ENCODE measurements at regions not wholly inside any gene's neighbourhood (a gene's known extent, or its start where the extent isn't known, plus 50 kb on each side); places are given as distances from the start of the nearest gene placed in this dataset.

GRCh38 chr5:89988129-89988810 lies 421.3 kb downstream of the CETN3 start:
- DNase-seq (ENCODE audit: extremely low spot score) = no peak
- no peak overlapping the region for H3K4me3 ChIP-seq (ENCODE audit: low read depth, low read length)
- no peaks in the 10 kb centered on the region for H3K4me1 ChIP-seq (ENCODE audit: insufficient read depth)
- H3K27ac ChIP-seq (ENCODE audit: low read depth) = no peak overlapping the region
- 78% methylated on average over 5 of the region's 5 CpGs for WGBS
- H3K36me3 ChIP-seq (ENCODE audit: insufficient read depth) = no peaks in the 10 kb centered on the region

GRCh38 chr5:89983216-89983615 lies 426.3 kb downstream of the CETN3 start:
- Histone ChIP-seq H3K4me1 (ENCODE audit: insufficient read depth) (no peaks in the 10 kb centered on the region), H3K27ac (ENCODE audit: low read depth) (no peak overlapping the region), H3K4me3 (ENCODE audit: low read depth, low read length) (no peak overlapping the region), H3K36me3 (ENCODE audit: insufficient read depth) (no peaks in the 10 kb centered on the region)
- DNase-seq (ENCODE audit: extremely low spot score) = no peak
- 83% methylated on average over 5 of the region's 5 CpGs for WGBS

DNA sequence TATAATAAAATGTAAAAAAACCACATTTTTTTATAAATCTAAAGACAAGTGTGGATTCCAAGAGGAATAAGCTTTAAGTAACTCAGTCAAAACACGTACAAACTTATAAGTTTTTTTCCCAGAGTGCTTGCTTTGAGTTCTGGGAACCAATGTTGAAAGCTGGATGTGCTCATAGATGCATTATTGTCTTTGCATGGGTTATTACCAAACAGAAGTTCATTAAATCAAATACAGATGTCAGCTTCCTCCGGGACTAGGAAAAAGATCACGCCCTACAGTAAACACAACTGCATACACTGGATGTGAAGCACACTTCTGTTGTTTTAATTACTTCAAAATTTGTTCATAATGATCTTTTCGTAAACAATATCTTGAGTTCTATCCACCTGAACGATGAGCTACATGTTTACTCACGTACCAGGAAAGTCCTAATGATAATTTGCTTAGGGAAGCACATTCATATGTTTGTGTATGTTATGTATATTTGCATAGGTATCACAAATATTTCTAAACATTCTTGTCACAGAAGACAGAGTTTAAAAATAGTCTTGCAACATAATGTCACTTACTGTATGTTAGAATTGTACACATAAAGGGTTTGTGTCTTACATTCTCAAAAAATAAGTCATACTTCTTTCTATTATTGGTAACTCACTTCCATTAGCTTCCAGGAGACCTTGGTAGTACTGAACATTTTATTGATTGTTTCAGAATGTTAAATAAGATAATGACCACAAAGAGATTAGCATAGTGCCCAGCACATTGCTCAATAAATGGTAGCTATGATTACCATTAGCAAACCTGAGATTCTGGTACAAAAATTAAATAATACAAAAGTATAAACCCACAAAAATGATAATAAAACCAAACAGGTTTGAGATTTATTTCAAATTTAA lies 427.4 kb downstream of the CETN3 start:
- Histone ChIP-seq H3K4me3 (ENCODE audit: low read depth, low read length) (no peak overlapping the region), H3K4me1 (ENCODE audit: insufficient read depth) (no peaks in the 10 kb centered on the region), H3K27ac (ENCODE audit: low read depth) (no peak overlapping the region), H3K36me3 (ENCODE audit: insufficient read depth) (no peaks in the 10 kb centered on the region)
- WGBS = 73% methylated on average over 6 of the region's 6 CpGs
- no peak for DNase-seq (ENCODE audit: extremely low spot score)

GRCh38 chr5:89981021-89981420 lies 428.5 kb downstream of the CETN3 start:
- Histone ChIP-seq H3K27ac (ENCODE audit: low read depth) (no peak overlapping the region), H3K4me1 (ENCODE audit: insufficient read depth) (no peaks in the 10 kb centered on the region), H3K36me3 (ENCODE audit: insufficient read depth) (no peaks in the 10 kb centered on the region), H3K4me3 (ENCODE audit: low read depth, low read length) (no peak overlapping the region)
- WGBS = 60% methylated on average over 2 of the region's 2 CpGs
- DNase-seq (ENCODE audit: extremely low spot score) = no peak

- Histone ChIP-seq H3K4me3 (ENCODE audit: low read depth, low read length) (no peak overlapping the region), H3K36me3 (ENCODE audit: insufficient read depth) (peaks cover 2% of the 10 kb centered on the region), H3K4me1 (ENCODE audit: insufficient read depth) (no peaks in the 10 kb centered on the region), H3K27ac (ENCODE audit: low read depth) (no peak overlapping the region)
- no peak for DNase-seq (ENCODE audit: extremely low spot score)
- 88% methylated on average over 2 of the region's 2 CpGs for WGBS
Observed at GRCh38 chr5:89973516-89973915, 436.0 kb downstream of the CETN3 start.

DNA sequence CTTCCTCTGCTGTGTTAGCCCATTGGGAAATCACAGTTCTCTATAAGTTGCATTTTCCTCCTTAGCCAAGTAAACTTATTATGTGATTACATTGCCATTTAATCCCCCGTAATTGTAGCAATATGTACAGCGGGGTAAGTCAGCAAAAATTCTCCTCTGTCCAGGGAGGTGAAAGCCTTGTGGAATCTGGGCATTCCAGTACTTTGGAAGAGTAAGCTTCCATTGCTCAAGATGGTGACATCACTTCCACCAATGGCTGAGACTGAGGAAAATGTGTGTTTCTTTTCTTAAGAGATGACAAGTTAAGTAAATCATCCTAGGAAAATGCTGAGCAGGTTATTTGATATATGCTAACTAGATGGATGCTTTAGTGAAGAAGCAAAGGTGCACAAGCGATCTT lies 436.7 kb downstream of the CETN3 start:
- Histone ChIP-seq H3K4me1 (ENCODE audit: insufficient read depth) (no peaks in the 10 kb centered on the region), H3K4me3 (ENCODE audit: low read depth, low read length) (no peak overlapping the region), H3K36me3 (ENCODE audit: insufficient read depth) (peaks cover 2% of the 10 kb centered on the region), H3K27ac (ENCODE audit: low read depth) (no peak overlapping the region)
- WGBS = 95% methylated on average over 3 of the region's 3 CpGs
- no peak for DNase-seq (ENCODE audit: extremely low spot score)

GRCh38 chr5:89968958-89969381 lies 440.6 kb downstream of the CETN3 start:
- 58% methylated on average over 4 of the region's 4 CpGs for WGBS
- peak; percentile 32 for DNase-seq (ENCODE audit: extremely low spot score)
- no peaks in the 10 kb centered on the region for H3K4me1 ChIP-seq (ENCODE audit: insufficient read depth)
- H3K4me3 ChIP-seq (ENCODE audit: low read depth, low read length) = no peak overlapping the region
- peaks cover 2% of the 10 kb centered on the region for H3K36me3 ChIP-seq (ENCODE audit: insufficient read depth)
- H3K27ac ChIP-seq (ENCODE audit: low read depth) = no peak overlapping the region

GRCh38 chr5:89967771-89968444 lies 441.6 kb downstream of the CETN3 start:
- Histone ChIP-seq H3K4me1 (ENCODE audit: insufficient read depth) (no peaks in the 10 kb centered on the region), H3K4me3 (ENCODE audit: low read depth, low read length) (no peak overlapping the region), H3K27ac (ENCODE audit: low read depth) (no peak overlapping the region), H3K36me3 (ENCODE audit: insufficient read depth) (peaks cover 2% of the 10 kb centered on the region)
- no peak for DNase-seq (ENCODE audit: extremely low spot score)
- WGBS = 69% methylated on average over 1 of the region's 1 CpG

DNA sequence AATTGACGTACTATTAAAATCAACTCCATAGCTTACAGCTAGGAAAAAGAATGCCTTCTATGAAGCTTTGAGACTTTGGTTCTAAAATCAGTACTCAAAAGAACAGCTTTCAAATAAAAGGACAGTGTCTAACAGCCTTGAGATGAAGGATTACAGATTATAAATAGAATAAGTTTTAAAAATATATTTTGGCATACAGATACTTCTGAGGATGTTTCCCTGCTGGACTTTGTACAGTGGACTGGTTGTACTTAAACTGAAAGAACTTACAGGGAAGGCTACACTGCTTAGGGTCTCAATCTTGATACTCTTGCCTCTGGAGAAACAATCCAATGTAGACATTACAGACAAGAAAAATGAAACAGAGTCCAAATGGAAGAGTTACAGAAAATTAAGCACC lies 452.7 kb downstream of the CETN3 start:
- DNase-seq (ENCODE audit: extremely low spot score) = no peak
- WGBS = 60% methylated on average over 1 of the region's 1 CpG
- no peaks in the 10 kb centered on the region for H3K4me1 ChIP-seq (ENCODE audit: insufficient read depth)
- H3K27ac ChIP-seq (ENCODE audit: low read depth) = no peak overlapping the region
- H3K4me3 ChIP-seq (ENCODE audit: low read depth, low read length) = no peak overlapping the region
- no peaks in the 10 kb centered on the region for H3K36me3 ChIP-seq (ENCODE audit: insufficient read depth)

DNA sequence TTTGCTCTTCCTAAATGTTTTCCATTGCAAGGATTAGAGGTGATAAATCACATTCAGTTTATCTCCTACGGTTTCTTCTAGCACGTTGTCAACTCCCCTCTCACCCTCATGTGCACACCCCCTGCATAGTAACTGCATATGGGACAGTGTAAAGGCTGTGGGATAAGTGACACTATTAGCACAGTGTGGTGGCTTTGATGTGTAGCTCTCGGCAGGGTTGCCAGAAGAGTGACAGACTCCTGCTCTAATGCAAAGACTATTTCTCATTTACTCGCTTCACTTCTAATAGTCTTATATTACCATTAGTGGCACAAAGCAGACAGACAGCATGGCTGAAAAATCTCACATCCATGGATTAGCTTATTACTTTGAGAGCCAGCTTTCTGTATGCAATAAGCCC lies 454.6 kb downstream of the CETN3 start:
- no peak for DNase-seq (ENCODE audit: extremely low spot score)
- 79% methylated on average over 4 of the region's 4 CpGs for WGBS
- no peaks in the 10 kb centered on the region for H3K36me3 ChIP-seq (ENCODE audit: insufficient read depth)
- H3K4me3 ChIP-seq (ENCODE audit: low read depth, low read length) = no peak overlapping the region
- H3K27ac ChIP-seq (ENCODE audit: low read depth) = no peak overlapping the region
- H3K4me1 ChIP-seq (ENCODE audit: insufficient read depth) = no peaks in the 10 kb centered on the region

GRCh38 chr5:89951876-89952275 lies 457.7 kb downstream of the CETN3 start:
- Histone ChIP-seq H3K4me3 (ENCODE audit: low read depth, low read length) (no peak overlapping the region), H3K4me1 (ENCODE audit: insufficient read depth) (no peaks in the 10 kb centered on the region), H3K27ac (ENCODE audit: low read depth) (no peak overlapping the region), H3K36me3 (ENCODE audit: insufficient read depth) (no peaks in the 10 kb centered on the region)
- 48% methylated on average over 2 of the region's 2 CpGs for WGBS
- DNase-seq (ENCODE audit: extremely low spot score) = no peak

DNA sequence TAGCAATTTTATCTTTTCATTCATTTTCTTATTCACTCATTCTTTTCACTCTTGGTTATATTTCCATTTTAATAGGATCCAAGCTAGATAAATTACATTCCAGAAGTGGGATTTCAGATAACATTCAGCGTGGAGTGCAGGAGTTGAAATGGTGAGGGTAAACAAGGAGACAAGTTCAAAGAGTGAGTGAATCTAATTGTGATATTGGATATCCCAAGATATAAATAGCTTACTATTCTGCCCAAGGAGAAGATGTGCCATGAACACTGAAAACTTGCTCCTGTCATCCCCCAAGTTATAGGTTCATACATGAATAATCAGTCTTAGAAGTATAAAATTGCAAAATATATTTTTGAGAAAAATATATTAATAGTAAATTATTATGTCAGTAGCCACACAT lies 459.3 kb downstream of the CETN3 start:
- Histone ChIP-seq H3K4me1 (ENCODE audit: insufficient read depth) (no peaks in the 10 kb centered on the region), H3K36me3 (ENCODE audit: insufficient read depth) (no peaks in the 10 kb centered on the region), H3K4me3 (ENCODE audit: low read depth, low read length) (no peak overlapping the region), H3K27ac (ENCODE audit: low read depth) (no peak overlapping the region)
- no peak for DNase-seq (ENCODE audit: extremely low spot score)
- WGBS = 47% methylated on average over 1 of the region's 1 CpG

DNA sequence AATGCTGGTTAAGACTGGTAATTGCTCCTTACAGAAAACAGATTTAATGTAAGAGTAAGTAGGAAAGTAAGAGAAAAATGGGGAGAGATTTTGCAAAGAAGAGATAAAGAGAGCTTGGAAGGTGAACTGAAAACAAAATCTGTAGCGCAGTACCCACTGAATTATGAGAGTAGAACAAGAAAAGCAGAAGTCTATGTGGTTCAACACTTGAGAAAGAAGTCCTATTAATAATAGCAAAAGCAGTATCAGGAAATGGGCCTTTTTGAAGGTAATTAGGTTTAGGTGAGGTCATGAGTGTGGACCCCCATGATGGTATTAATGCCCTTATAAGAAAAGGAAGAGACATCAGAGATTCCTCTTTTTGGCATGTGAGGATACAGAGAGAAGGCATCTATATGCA lies 460.6 kb downstream of the CETN3 start:
- no peak overlapping the region for H3K27ac ChIP-seq (ENCODE audit: low read depth)
- H3K4me1 ChIP-seq (ENCODE audit: insufficient read depth) = no peaks in the 10 kb centered on the region
- no peak for DNase-seq (ENCODE audit: extremely low spot score)
- 92% methylated on average over 1 of the region's 1 CpG for WGBS
- H3K4me3 ChIP-seq (ENCODE audit: low read depth, low read length) = no peak overlapping the region
- H3K36me3 ChIP-seq (ENCODE audit: insufficient read depth) = no peaks in the 10 kb centered on the region

DNA sequence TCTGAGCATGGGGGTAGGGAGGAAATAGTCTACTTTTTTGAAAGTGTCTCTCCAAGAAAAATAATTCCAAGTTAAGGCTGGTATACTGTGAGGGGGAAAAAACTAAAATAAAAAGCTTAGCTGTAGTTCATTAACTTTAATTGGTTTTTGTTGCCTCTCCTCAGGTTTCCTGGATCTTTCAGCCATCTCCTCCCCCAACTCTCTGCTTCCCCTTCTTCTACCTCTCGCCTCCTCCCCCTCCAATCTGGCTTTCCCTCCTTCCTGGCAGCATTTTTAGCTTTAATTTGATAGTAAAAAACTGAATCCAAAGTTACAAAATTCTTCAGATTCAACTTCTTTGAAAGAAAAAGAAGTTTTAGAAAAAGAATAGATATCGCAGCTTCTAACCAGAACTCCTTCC lies 462.6 kb downstream of the CETN3 start:
- Histone ChIP-seq H3K27ac (ENCODE audit: low read depth) (no peak overlapping the region), H3K36me3 (ENCODE audit: insufficient read depth) (no peaks in the 10 kb centered on the region), H3K4me1 (ENCODE audit: insufficient read depth) (no peaks in the 10 kb centered on the region), H3K4me3 (ENCODE audit: low read depth, low read length) (no peak overlapping the region)
- 63% methylated on average over 2 of the region's 2 CpGs for WGBS
- DNase-seq (ENCODE audit: extremely low spot score) = no peak

All from urinary bladder (tissue), 3 donors.